C4-2B (cell line): ENCODE measurements at regions not wholly inside any gene's neighbourhood (a gene's known extent, or its start where the extent isn't known, plus 50 kb on each side); places are given as distances from the start of the nearest gene placed in this dataset.

Experiments
- ZFX ChIP-seq: fragments of 450-650 bp; IDR thresholded peaks from 2 replicates; pipeline ENCODE4 v1.6.1; 2017
- TF ChIP-seq, protein P1 (sequence below): fragments of 450-650 bp; conservative IDR thresholded peaks from 2 replicates; pipeline ENCODE4 v1.5.1; 2017; ENCODE audit warnings: mild to moderate bottlenecking

- TF ChIP-seq, protein P1, sequence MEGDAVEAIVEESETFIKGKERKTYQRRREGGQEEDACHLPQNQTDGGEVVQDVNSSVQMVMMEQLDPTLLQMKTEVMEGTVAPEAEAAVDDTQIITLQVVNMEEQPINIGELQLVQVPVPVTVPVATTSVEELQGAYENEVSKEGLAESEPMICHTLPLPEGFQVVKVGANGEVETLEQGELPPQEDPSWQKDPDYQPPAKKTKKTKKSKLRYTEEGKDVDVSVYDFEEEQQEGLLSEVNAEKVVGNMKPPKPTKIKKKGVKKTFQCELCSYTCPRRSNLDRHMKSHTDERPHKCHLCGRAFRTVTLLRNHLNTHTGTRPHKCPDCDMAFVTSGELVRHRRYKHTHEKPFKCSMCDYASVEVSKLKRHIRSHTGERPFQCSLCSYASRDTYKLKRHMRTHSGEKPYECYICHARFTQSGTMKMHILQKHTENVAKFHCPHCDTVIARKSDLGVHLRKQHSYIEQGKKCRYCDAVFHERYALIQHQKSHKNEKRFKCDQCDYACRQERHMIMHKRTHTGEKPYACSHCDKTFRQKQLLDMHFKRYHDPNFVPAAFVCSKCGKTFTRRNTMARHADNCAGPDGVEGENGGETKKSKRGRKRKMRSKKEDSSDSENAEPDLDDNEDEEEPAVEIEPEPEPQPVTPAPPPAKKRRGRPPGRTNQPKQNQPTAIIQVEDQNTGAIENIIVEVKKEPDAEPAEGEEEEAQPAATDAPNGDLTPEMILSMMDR = no peak
- no peak for TF ChIP-seq ZFX
Observed at GRCh38 chr4:19514276-19515070, 737.2 kb upstream of the SLIT2 start.
